ELF-1 (cell line): ENCODE measurements at regions not wholly inside any gene's neighbourhood (a gene's known extent, or its start where the extent isn't known, plus 50 kb on each side); places are given as distances from the start of the nearest gene placed in this dataset.
"Not testable (repeated sequence)": the region's sequence is repeated elsewhere in the genome, so short reads cannot be mapped to it uniquely, and the experiment has no call there.

ENCODE experiments used
- DNase-seq: peaks from one replicate; pipeline ENCODE4 v3.0.0-alpha.2; 2016; ENCODE audit warnings: low read depth, low spot score

DNA sequence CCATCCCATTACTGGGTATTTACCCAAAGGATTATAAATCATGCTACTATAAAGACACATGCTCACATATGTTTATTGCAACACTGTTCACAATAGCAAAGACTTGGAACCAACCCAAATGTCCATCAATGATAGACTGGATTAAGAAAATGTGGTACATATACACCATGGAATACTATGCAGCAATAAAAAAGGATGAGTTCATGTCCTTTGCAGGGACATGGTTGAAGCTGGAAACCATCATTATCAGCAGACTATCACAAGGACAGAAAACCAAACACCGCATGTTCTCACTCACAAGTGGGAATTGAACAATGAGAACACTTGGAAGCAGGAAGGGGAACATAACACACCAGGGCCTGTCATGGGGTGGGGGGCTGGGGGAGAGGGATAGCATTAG is 249.6 kb upstream of the RASGRP1 start:
- not testable (repeated sequence) for DNase-seq

GRCh38 chr15:38814891-38815290 is 250.3 kb upstream of the RASGRP1 start:
- no peak for DNase-seq

- peak; percentile 90 for DNase-seq
These were observed 253.0 kb upstream of the RASGRP1 start for GRCh38 chr15:38817427-38818156.

DNA sequence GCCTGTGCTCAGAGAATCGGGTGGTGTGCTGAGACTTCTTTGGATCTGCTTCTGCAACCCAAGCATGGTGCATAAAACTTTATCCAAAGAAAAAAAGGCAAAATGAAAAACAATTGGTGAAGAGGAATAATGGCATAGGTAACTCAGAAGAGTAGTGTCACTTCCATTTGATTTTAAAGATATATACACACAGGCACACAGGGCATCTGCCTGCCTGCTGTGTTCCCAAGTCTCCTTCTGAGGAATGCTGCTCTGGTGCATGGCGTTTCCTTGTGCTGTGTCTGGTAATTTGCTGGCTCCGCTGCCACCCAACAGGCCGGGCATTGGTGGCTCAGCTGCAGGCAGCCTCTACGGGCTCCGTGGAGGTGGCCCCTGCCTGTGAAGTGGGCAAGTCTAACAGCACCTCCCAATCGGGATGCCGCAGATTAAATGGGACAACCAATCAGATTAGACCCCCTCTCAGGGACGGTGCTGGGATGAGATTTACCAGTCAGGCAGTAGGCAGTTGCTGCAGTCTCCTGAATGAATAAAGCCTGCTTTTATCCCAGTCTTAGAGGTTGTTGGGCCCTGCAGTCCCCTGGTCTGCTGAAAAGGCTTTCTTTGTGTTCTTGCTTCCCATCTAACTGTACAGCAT is 253.7 kb upstream of the RASGRP1 start:
- DNase-seq: no peak

GRCh38 chr15:38819387-38819950 is 254.9 kb upstream of the RASGRP1 start:
- no peak for DNase-seq

GRCh38 chr15:38823263-38823662 is 258.6 kb upstream of the RASGRP1 start:
- no peak for DNase-seq

GRCh38 chr15:38824719-38825118 is 260.1 kb upstream of the RASGRP1 start:
- DNase-seq: no peak

- DNase-seq: no peak
These were observed 262.3 kb upstream of the RASGRP1 start for GRCh38 chr15:38826880-38827279.

DNA sequence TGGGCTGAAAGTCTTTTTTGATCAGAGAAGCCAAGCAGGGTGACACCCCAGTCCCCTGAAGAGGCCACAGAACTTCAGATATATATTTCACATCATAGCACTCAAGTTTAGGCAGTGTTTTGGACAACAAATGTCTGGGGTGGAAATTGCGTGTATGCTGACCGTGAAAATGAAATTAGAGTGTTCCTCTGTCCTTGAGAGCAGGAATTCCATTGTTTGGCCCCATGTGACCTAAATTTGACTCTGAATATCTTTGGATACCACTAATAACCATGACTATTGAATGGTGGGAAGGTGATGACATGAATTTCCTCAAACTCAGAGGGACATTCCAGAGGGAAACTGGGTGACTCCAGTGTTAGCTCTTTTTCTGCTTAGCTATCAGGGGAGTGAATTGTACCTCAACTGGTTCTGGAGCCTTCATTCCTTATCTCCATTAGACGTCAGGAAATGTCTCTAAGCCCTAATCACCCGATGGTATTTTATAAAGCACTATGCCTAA is 263.5 kb upstream of the RASGRP1 start:
- no peak for DNase-seq

GRCh38 chr15:38829086-38829485 is 264.5 kb upstream of the RASGRP1 start:
- DNase-seq: no peak

DNA sequence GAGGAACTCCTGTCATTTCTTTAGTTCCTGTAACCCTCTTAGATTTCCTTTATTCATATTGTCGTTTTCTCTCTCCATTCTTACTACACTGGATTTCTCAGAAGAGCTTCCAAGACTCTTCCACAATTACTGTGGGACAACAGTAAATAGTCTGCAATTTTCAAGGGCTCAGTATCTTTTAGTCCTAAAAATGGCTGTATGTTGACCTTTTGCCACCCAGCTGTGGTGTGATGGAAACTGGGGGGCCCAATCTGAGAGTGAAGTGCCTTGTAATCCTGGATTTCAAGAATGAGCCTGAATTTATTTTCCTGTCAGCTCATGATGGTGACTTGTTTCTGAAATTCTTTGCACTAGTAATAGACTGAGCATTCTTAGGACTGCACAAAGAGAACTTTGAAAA is 277.6 kb upstream of the RASGRP1 start:
- DNase-seq: no peak

DNA sequence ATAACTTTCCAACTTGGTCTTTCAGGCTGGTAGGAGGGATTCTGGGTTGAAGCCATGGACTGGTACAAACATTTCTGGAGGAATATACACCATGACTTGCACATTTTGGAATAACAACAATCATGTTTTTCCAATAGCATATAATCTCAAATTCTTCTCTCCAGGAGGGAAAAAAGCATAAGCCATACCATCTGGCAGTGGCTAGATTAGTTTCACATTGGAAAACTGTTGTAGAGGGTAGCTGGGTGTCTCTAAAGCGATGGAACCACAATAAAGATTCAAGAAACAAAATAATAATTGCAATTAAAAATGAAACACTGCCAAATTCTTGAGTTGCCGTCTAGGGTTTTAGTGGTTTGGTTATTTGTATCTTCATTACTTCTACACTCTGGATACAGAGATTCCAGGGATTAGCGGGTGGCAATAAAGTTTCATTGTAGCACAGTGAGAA is 278.5 kb upstream of the RASGRP1 start:
- no peak for DNase-seq

DNA sequence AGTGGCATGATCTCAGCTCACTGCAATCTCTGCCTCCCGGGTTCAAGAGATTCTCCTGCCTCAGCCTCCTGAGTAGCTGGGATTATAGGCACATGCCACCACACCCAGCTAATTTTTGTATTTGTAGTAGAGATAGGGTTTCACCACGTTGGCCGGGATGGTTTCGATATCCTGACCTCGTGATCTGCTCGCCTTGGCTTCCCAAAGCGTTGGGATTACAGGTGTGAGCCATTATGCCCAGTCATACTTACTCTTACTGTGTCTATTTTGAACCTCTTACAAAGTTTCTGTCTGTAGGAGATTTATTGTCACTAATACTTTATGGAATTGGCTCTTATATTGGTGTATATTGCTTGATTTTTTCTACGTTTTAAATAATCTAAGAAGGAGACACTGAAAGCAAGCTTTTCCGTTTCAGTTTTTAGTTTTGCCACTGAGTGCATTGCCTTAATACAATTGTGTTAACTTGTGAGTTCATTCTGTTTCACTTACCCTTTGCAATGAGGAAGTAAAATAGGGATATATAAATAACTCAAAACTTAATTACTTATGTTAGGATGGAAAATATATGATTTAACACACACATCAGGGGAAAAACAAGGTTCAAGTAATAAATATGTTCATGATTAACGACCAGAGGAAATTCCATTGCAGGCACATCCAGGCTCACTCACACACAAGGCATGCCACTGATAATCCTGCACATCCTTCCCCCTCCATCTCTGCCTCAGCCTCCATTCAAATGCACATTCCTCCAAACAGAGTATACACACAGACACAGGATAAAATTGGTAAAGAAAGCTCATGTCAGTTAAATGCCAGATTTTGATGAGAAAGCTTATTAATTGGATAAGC is 279.3 kb upstream of the RASGRP1 start:
- DNase-seq: no peak

DNA sequence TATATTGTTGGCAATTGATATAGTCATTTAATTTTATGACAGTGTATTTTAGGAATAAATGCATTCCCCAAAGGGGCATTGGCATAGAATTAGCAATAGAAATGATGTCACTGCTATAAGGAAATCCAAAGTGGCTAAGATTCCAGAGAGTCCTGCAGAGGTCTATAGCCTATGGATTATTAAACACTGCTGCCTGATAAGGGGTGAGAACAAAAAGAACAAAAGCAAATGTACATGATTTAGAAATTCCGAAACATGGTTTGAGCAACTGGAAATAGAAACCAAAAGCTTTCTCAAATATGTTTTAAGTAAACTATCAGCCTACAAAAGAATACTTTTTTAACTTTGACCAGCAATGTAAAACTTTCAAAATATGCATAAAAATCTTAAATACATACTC is 280.1 kb upstream of the RASGRP1 start:
- no peak for DNase-seq

- no peak for DNase-seq
These were observed 281.7 kb upstream of the RASGRP1 start for GRCh38 chr15:38846346-38846745.

DNA sequence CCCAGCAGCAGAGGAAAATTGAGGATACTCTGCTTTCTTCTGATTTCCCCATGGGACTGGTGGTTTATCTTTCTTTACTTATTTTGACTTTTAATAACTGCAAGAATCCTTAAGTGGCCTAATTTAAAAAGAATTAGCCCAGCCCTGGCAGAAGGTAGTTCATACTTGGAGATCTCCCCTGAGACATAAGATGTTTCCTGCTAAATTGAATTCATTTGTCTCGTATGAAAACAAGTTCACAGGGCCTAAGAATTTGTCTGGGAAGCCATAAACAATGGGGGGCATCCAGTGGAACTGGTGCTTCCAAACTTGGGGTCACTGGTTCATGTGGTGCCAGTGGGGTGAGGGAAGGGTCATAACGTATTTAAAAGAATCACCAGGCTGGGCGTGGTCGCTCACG is 283.1 kb upstream of the RASGRP1 start:
- no peak for DNase-seq

DNA sequence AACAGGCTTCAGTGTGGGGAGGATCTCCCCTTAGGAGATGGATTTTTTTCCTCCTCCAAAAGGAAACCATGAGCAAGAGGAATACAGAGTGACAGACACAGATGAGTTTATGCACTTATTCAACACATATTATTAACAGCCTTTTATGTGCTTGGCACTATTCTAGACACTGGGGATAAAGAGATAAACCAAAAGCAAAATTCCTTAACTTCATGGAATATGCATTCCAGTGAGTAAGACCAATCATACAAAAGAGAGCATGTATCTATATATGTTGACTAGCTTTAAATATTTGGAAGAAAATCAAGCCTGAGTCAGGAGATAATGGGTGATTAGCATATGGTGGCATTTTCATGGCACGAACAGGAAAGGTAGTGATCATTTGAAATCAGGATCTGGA is 284.4 kb upstream of the RASGRP1 start:
- no peak for DNase-seq

DNA sequence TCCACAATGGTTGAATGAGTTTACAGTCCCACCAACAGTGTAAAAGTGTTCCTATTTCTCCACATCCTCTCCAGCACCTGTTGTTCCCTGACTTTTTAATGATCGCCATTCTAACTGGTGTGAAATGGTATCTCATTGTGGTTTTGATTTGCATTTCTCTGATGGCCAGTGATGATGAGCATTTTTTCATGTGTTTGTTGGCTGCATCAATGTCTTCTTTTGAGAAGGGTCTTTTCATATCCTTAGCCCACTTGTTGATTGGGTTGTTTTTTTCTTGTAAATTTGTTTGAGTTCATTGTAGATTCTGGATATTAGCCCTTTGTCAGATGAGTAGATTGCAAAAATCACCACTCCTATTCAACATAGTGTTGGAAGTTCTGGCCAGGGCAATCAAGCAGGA is 287.6 kb upstream of the RASGRP1 start:
- DNase-seq: not testable (repeated sequence)

DNA sequence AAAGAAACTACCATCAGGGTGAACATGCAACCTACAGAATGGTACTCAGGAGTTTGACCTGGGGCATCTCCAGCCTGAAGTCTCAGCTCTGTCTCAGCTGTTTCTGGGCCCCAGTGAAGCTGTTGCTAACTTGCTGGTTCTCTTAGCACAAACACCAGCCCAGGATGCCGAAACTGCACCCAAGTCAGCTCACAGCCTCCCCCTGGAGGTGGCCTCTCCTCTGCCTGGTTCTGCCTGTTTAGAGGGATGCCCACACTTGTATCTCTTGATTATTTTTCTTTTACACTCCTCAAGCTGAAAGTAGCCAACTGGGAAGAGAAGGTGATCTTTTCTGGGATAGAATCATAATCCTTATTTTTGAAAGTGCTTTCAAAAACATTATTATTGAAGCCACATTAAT is 289.0 kb upstream of the RASGRP1 start:
- peak; percentile 65 for DNase-seq

GRCh38 chr15:38854506-38854905 is 289.9 kb upstream of the RASGRP1 start:
- DNase-seq: no peak

- DNase-seq: no peak
These were observed 293.2 kb upstream of the RASGRP1 start for GRCh38 chr15:38857814-38858213.

- DNase-seq: no peak
These were observed 295.0 kb upstream of the RASGRP1 start for GRCh38 chr15:38859574-38859973.
